Subcutaneous abdominal adipose tissue (tissue), 5 donors: ENCODE measurements at regions not wholly inside any gene's neighbourhood (a gene's known extent, or its start where the extent isn't known, plus 50 kb on each side); places are given as distances from the start of the nearest gene placed in this dataset.

Source experiments
- H3K27ac ChIP-seq: one replicate; pipeline ENCODE4 v1.7.0; 2013; ENCODE audit warnings: low read depth, mild to moderate bottlenecking, inconsistent platforms, low read length, moderate library complexity
- H3K27me3 ChIP-seq, 5 donors: one replicate each; pipeline ENCODE4 v1.7.0; 2013; ENCODE audit warnings: low read length in 5 of 5, inconsistent platforms in 1 of 5; ENCODE audit not compliant: control insufficient read depth in 5 of 5, insufficient read depth in 4 of 5
- H3K36me3 ChIP-seq, 5 donors: one replicate each; pipeline ENCODE4 v1.7.0; 2013; ENCODE audit warnings: low read length in 5 of 5; ENCODE audit not compliant: control insufficient read depth in 5 of 5, insufficient read depth in 5 of 5
- H3K4me1 ChIP-seq, 5 donors: one replicate each; pipeline ENCODE4 v1.7.0; 2013; ENCODE audit warnings: low read length in 5 of 5, mild to moderate bottlenecking in 3 of 5, moderate library complexity in 1 of 5; ENCODE audit not compliant: control insufficient read depth in 5 of 5, insufficient read depth in 5 of 5
- H3K4me3 ChIP-seq, 5 donors: one replicate each; pipeline ENCODE4 v1.7.0; 2013; ENCODE audit warnings: low read length in 5 of 5, low read depth in 1 of 5
- H3K9ac ChIP-seq, 5 donors: one replicate each; pipeline ENCODE4 v1.7.0; 2013; ENCODE audit warnings: low read length in 5 of 5, mild to moderate bottlenecking in 4 of 5, moderate library complexity in 3 of 5
- H3K9me3 ChIP-seq, 5 donors: one replicate each; pipeline ENCODE4 v1.7.0; 2013; ENCODE audit warnings: low read length in 5 of 5; ENCODE audit not compliant: control insufficient read depth in 5 of 5
- donor health status: healthy.
- donor health status: healthy.
- donor health status: healthy.
- donor health status: healthy.
- donor health status: healthy.

DNA sequence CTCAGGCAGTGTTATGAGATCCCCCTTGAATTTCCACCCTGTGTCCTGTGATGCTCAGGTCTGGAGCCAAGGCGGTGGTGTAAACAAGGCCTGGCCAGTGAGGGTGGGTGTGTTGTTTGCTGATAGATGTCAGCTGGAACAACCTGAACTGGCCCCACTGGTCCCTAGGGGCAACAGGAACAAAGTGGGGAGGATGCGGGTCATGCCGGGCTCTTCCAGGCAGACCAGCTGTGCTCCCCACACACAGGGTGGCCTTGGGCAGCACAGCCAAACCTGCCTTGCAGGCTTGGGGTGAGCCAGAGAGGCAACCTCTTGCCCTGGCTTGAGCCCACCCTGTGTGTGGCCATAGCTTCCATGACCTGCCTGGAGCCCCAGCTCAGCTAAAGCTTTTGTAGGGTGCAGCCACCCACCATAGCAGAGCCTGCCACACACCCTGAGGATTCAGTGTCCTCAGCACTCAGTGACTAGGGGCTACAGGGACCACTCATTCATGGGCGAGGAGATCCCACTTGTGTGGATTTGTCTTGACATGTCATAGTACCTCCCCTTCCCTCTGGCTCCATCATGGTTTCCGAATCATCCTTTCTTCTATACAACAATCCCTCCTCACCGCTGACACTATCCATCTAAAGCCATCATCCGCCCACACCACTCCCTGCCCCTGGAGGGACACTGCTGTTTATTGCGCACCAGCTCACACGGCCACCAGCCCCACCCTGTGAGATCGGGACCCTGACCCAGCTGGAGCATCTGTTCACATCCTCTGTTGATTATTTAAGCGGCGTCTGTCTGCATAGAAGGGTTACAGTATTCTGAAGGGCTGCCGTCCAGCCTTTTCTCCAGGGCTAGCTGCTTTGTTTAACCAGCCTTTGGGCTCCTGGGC lies 268.8 kb downstream of the CYP26B1 start:
- Histone ChIP-seq H3K4me3 (no peak overlapping the region), H3K27me3 (peaks cover 0 to 2% (median 0%) of the 10 kb centered on the region in 5 donors), H3K9me3 (no peaks in the 10 kb centered on the region), H3K9ac (no peak overlapping the region), H3K4me1 (peaks cover 3 to 24% (median 19%) of the 10 kb centered on the region in 5 donors), H3K27ac (no peak overlapping the region), H3K36me3 (no peaks in the 10 kb centered on the region)

DNA sequence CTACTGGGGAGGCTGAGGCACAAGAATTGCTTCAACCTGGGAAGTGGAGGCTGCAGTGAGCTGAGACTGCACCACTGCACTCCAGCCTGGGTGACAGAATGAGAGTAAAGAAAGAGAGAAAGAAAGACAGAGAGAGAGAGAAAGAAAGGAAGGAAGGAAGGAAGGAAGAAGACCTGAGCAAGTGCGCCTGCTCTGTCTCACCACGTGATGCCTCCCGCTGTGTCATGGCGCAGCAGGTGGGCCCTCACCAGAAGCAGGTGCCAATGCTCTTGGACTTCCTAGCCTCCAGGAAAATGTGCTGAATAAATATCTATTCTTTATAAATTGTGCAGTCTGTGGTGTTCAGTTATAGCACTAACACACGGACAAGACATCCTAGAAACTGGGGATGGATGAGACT lies 270.0 kb downstream of the CYP26B1 start:
- Histone ChIP-seq H3K9me3 (no peaks in the 10 kb centered on the region), H3K9ac (no peak overlapping the region), H3K4me1 (peaks cover 0 to 12% (median 7%) of the 10 kb centered on the region in 5 donors), H3K36me3 (no peaks in the 10 kb centered on the region), H3K4me3 (no peak overlapping the region), H3K27ac (no peak overlapping the region), H3K27me3 (peaks cover 0 to 2% (median 0%) of the 10 kb centered on the region in 5 donors)

DNA sequence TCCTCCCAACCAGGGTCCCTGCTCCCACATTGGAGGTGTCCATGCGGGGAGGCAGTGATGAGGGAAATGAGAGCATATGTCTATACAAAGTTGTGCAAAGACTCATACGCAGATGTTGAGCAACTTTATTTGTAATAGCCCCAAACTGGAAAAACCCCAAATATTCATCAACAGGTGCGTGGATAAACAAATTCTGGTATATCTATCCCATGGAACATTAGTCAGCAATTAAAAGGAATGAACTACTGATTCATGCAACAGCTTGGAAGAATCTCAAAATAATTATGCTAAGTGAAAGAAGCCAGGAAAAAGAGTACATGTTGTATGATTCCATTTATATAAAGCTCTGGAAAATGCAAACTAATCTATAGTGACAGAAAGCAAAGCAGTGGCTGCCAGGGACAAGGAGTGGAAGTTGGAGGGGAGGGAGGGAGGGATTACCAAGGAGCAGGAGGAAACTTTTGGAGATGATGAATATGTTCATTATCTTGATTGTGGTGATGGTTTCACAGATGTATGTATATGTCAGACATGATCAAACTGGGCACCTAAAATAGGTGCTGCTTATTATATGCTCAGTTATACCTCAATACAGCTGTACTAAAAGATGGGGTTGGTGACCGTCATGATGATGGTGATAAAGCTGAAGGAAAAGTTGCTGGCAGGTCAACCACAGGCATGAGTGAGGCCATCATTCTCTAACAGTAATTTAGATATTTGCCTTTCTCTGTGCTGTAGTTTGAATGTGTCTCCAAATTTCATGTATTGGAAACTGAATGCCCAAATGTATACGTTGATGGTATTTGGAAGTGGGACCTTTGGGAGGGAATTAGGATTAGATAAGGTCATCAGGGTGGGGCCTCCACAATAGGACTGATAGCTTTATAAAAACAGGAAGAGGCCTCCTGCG lies 270.9 kb downstream of the CYP26B1 start:
- no peaks in the 10 kb centered on the region for H3K9me3 ChIP-seq
- no peak overlapping the region for H3K9ac ChIP-seq
- no peaks in the 10 kb centered on the region for H3K36me3 ChIP-seq
- H3K4me1 ChIP-seq: peaks cover 0 to 8% (median 4%) of the 10 kb centered on the region in 5 donors
- H3K27ac ChIP-seq: no peak overlapping the region
- H3K4me3 ChIP-seq: no peak overlapping the region
- peaks cover 0 to 2% (median 2%) of the 10 kb centered on the region in 5 donors for H3K27me3 ChIP-seq

DNA sequence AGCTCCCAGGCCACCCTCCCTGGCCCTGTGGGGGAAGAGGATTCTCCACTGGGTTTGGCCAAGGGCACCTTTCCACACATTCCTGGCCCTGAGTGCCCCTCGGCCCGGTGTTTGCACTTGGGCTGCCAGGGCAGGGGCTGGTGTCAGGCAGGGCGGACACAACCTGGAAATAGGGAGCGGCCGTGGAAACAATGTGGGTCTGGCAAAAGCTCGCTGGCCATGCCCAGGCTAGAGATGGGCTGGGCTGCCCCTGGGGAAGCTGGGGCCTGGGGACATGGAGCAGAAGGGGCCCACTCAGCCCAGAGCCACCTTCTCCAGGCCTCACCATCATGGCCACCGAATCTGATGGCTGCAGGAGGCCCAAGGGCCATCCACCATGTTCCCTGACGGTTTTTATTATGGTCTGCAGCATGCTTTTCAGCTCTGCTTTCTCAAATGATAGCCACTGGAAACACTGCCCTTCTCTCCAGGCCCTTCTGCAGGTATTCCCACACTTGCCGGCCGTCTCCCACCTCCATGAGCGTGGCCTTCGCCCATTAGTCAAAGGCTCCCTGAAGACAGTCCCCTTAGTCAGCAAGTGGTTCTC lies 275.1 kb downstream of the CYP26B1 start:
- H3K27ac ChIP-seq: no peak overlapping the region
- no peaks in the 10 kb centered on the region for H3K9me3 ChIP-seq

DNA sequence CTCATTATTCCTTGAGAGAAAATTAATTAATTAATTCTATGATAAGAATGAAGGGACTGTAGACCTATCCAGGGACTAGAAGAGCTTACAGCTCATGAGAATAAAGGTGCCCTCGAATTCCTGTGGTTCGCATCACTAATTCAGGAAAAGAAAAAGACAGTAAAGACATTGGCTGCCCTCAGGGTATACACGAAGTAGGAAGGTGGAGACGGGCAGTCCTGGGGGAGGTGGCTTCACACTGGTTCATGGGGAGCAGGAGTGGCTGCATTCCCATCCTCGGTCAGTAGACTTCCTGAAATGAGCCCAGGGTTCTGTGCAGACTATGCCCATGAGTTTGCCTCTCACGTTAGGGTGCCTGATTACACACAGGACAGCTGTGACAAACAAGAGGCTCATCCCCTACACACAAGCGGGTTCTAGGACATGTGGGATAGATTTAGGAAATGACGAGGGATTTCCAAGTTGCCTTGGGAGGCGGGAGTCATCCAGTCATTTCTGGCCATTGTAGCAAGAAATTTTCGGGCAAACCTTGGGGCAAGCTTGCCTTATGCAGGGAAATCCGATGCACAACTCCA lies 282.2 kb downstream of the CYP26B1 start:
- peaks cover 0 to 5% (median 0%) of the 10 kb centered on the region in 5 donors for H3K27me3 ChIP-seq
- no peaks in the 10 kb centered on the region for H3K36me3 ChIP-seq
- no peak overlapping the region for H3K4me3 ChIP-seq
- H3K4me1 ChIP-seq: peaks cover 0 to 7% (median 3%) of the 10 kb centered on the region in 5 donors
- H3K9me3 ChIP-seq: no peaks in the 10 kb centered on the region
- H3K27ac ChIP-seq: no peak overlapping the region
- H3K9ac ChIP-seq: no peak overlapping the region

More for the DNA sequence above, 275.1 kb downstream of the CYP26B1 start:
- no peak overlapping the region for H3K9ac ChIP-seq
- H3K4me1 ChIP-seq: peaks cover 0 to 4% (median 0%) of the 10 kb centered on the region in 5 donors
- H3K4me3 ChIP-seq: no peak overlapping the region
- H3K36me3 ChIP-seq: no peaks in the 10 kb centered on the region
- peaks cover 0 to 7% (median 2%) of the 10 kb centered on the region in 5 donors for H3K27me3 ChIP-seq

DNA sequence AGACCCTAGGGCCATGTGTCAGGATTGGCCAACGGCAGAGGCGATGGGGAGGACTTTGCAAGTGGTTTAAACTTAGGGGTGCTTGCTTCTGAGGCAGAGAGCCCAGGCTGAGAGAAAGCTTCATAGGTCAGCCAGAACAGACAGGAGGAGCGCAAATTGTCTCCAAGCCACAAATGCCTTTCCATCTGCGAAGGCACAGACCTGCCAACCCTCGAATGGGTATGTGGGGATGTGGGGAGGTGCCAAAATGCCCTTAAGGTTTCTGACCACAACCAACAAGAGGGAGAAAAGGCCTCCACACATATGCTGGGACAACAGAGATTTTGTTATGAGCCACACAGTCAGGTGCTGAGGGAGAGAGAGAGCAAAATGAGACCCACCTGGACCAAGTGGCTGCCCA lies 283.6 kb downstream of the CYP26B1 start:
- no peak overlapping the region for H3K27ac ChIP-seq
- H3K27me3 ChIP-seq: peaks cover 0 to 4% (median 0%) of the 10 kb centered on the region in 5 donors
- H3K4me3 ChIP-seq: no peak overlapping the region
- H3K9me3 ChIP-seq: no peaks in the 10 kb centered on the region
- H3K4me1 ChIP-seq: peaks cover 0 to 7% (median 3%) of the 10 kb centered on the region in 5 donors
- H3K36me3 ChIP-seq: no peaks in the 10 kb centered on the region
- no peak overlapping the region for H3K9ac ChIP-seq

DNA sequence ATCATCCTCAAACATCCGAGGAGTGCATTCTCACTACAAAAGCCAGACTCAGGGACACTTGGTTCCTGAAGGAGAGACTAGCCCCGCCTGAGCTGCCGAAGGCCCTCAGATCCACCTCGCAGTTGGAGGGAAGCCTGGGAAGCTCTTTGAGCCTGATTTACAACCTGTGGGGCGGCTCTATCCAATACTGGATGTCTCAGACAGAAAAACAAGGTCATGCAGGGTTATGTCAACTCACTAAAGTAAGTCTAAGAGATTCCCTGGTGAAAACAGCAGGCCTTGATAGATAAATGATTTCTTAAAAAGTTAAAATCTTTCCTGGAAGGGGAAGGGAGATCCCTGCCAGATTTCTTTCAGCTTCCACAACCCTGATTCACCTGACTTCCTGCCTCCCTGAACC lies 284.3 kb downstream of the CYP26B1 start:
- Histone ChIP-seq H3K4me1 (peaks cover 0 to 7% (median 3%) of the 10 kb centered on the region in 5 donors), H3K36me3 (no peaks in the 10 kb centered on the region), H3K27me3 (peaks cover 0 to 4% (median 0%) of the 10 kb centered on the region in 5 donors), H3K9ac (no peak overlapping the region), H3K9me3 (no peaks in the 10 kb centered on the region), H3K4me3 (no peak overlapping the region), H3K27ac (no peak overlapping the region)

DNA sequence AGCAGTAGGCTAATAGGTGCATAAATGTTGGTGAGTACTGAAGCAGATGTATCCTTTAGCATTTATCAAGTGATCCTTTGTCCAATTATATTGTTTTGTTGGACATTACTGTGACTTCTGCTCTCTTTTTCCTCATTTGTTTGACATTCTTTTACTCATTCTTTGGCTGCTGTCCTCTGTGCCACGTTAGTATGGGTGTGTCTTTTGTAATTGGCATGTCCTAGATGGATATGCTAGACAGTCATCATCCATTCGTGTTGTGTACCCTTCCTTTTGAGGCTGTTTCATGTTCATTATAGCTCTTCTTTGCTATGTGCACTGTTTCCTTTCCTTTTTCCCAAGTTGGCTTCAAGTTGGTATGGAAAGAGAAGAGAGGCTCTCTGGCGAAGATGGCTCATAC lies 284.7 kb downstream of the CYP26B1 start:
- Histone ChIP-seq H3K9ac (no peak overlapping the region), H3K9me3 (no peaks in the 10 kb centered on the region), H3K27ac (no peak overlapping the region), H3K4me1 (peaks cover 0 to 7% (median 3%) of the 10 kb centered on the region in 5 donors), H3K27me3 (peaks cover 0 to 4% (median 0%) of the 10 kb centered on the region in 5 donors), H3K4me3 (no peak overlapping the region), H3K36me3 (no peaks in the 10 kb centered on the region)
